ENCODE measurements at regions not wholly inside any gene's neighbourhood (a gene's known extent, or its start where the extent isn't known, plus 50 kb on each side); places are given as distances from the start of the nearest gene placed in this dataset.
"Not testable (repeated sequence)": the region's sequence is repeated elsewhere in the genome, so short reads cannot be mapped to it uniquely, and the experiment has no call there.

- DNase-seq, result no peak
- H3K27me3 Mint-ChIP-seq, result no peaks in the 10 kb centered on the region
- no peak overlapping the region for H3K4me3 Mint-ChIP-seq
- no peaks in the 10 kb centered on the region for H3K4me1 Mint-ChIP-seq
- H3K27ac Mint-ChIP-seq, result no peak overlapping the region
- no peaks in the 10 kb centered on the region for H3K9me3 ChIP-seq (ENCODE audit: control insufficient read depth, low read length, poor library complexity, severe bottlenecking)
- ATAC-seq, result no peak
- H3K36me3 Mint-ChIP-seq (ENCODE audit: low read depth), result no peaks in the 10 kb centered on the region
Observed at GRCh38 chr6:50899306-50899870, 80.7 kb downstream of the TFAP2B start.

GRCh38 chr6:50902260-50902659, 83.6 kb downstream of the TFAP2B start:
- no peak for DNase-seq
- Mint-ChIP-seq H3K4me3 (no peak overlapping the region), H3K27me3 (no peaks in the 10 kb centered on the region), H3K27ac (no peak overlapping the region), H3K36me3 (ENCODE audit: low read depth) (no peaks in the 10 kb centered on the region), H3K4me1 (no peaks in the 10 kb centered on the region)
- no peak for ATAC-seq
- H3K9me3 ChIP-seq (ENCODE audit: control insufficient read depth, low read length, poor library complexity, severe bottlenecking), result no peaks in the 10 kb centered on the region

DNA sequence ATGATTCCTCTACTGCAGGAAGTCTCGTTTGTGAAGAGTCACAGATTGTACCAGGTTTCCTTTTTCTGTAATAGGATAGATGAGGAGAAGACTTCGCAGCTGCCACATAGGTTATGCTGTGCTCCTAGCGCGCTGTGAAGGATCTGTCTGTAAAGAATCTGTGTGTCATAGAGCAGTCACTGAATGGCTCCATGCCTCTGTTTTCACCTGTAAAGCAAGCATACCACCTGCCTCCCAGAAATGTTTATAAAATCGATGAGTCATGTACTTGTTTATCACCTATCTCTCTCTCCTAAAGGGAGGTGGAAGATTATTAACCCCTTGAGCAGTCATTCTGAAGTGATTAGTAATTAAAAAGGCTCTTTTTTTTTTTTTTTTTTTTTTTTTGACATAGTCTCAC, 86.6 kb downstream of the TFAP2B start:
- Mint-ChIP-seq H3K36me3 (ENCODE audit: low read depth) (no peaks in the 10 kb centered on the region), H3K4me1 (no peaks in the 10 kb centered on the region), H3K27ac (no peak overlapping the region), H3K27me3 (no peaks in the 10 kb centered on the region), H3K4me3 (no peak overlapping the region)
- ATAC-seq (no peak), DNase-seq (no peak)
- H3K9me3 ChIP-seq (ENCODE audit: control insufficient read depth, low read length, poor library complexity, severe bottlenecking), result no peaks in the 10 kb centered on the region

DNA sequence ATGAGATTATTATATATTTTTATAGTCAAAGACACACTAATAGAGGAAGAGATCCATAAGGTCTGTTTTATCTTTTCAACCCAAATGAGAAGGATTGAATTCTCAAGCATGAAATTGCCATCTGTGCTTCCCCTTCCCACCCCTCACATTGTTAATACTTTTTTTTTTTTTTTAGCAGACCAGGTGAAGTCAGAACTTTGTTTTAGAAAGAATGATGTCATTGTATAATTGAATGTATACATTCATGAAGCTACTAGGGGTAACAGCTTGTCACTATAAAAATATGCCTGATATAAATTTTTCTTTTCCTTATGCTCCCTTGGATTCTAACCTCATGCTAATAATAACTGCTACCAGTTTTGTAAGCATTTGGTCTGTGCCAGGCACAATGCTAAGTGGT, 88.9 kb downstream of the TFAP2B start:
- H3K27me3 Mint-ChIP-seq, result no peaks in the 10 kb centered on the region
- no peaks in the 10 kb centered on the region for H3K36me3 Mint-ChIP-seq (ENCODE audit: low read depth)
- H3K4me3 Mint-ChIP-seq, result no peak overlapping the region
- ATAC-seq (no peak), DNase-seq (no peak)
- no peak overlapping the region for H3K27ac Mint-ChIP-seq
- H3K4me1 Mint-ChIP-seq, result no peaks in the 10 kb centered on the region
- H3K9me3 ChIP-seq (ENCODE audit: control insufficient read depth, low read length, poor library complexity, severe bottlenecking), result no peaks in the 10 kb centered on the region

GRCh38 chr6:50913105-50913770, 94.6 kb downstream of the TFAP2B start:
- H3K36me3 Mint-ChIP-seq (ENCODE audit: low read depth), result no peaks in the 10 kb centered on the region
- no peaks in the 10 kb centered on the region for H3K9me3 ChIP-seq (ENCODE audit: control insufficient read depth, low read length, poor library complexity, severe bottlenecking)
- no peaks in the 10 kb centered on the region for H3K4me1 Mint-ChIP-seq
- DNase-seq, result peak in 1 of 3 donors; percentile 7
- ATAC-seq, result no peak
- no peaks in the 10 kb centered on the region for H3K27me3 Mint-ChIP-seq
- no peak overlapping the region for H3K27ac Mint-ChIP-seq
- no peak overlapping the region for H3K4me3 Mint-ChIP-seq

DNA sequence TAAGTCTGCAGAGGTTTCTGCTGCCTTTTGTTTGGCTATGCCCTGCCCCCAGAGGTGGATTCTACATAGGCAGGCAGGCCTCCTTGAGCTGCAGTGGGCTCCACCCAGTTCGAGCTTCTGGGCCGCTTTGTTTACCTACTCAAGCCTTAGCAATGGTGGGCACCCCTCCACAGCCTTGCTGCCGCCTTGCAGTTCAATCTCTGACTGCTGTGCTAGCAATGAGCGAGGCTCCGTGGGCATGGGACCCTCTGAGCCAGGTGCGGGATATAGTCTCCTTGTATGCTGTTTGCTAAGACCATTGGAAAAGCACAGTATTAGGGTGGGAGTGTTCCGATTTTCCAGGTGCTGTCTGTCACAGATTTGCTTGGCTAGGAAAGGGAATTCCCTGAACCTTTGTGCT, 102.7 kb downstream of the TFAP2B start:
- not testable (repeated sequence) for H3K4me1 Mint-ChIP-seq; H3K27me3 Mint-ChIP-seq; H3K4me3 Mint-ChIP-seq; H3K9me3 ChIP-seq (ENCODE audit: control insufficient read depth, low read length, poor library complexity, severe bottlenecking); DNase-seq; H3K27ac Mint-ChIP-seq; H3K36me3 Mint-ChIP-seq (ENCODE audit: low read depth); ATAC-seq

GRCh38 chr6:50921968-50922367, 103.3 kb downstream of the TFAP2B start:
- no peaks in the 10 kb centered on the region for H3K36me3 Mint-ChIP-seq (ENCODE audit: low read depth)
- H3K4me1 Mint-ChIP-seq, result no peaks in the 10 kb centered on the region
- H3K27me3 Mint-ChIP-seq, result no peaks in the 10 kb centered on the region
- no peak overlapping the region for H3K27ac Mint-ChIP-seq
- no peak for ATAC-seq
- no peak overlapping the region for H3K4me3 Mint-ChIP-seq
- DNase-seq, result no peak
- H3K9me3 ChIP-seq (ENCODE audit: control insufficient read depth, low read length, poor library complexity, severe bottlenecking), result no peaks in the 10 kb centered on the region

DNA sequence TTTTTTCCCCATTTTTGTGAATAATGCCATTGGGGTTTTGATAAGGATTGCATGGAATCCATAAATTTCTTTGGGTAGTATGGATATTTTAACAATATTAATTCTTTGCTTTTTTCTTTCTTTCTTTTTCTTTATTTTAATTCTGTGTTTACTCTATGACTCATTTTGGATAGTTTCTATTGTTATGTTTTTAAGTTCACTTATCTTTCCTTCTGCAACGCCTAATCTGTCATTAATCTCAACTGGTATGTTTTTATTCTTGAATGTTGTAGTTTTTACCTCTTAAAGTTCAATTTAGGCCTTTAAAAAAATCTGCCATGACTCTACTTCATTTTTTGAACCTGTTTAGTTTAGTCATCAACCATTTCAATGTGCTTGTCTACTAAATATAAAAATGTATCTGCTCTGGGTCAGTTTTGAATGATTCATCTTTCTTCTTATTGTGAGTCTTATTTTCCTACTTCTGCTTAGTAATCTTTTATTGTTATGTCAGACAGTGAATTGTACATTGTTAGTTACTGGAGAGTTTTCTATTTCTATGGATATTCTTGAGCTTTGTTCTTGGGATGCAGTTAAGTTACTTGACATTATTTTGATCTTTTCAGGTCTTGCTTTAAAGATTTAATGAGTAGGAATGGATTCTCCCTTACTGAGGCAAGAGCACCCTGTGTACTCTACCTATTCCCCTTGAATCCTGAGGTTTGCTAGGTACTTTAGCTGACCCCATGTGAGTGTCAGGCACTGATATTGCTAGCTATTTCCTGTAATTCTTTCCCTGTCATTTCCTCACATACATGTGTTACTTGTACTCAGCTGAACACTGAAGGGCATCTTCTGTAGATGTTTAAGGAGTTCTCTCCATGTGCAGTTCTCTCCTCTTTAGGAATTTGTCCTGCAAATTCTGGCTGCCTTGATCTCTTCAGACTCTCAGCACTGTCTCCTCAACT, 104.2 kb downstream of the TFAP2B start:
- Mint-ChIP-seq H3K4me3 (no peak overlapping the region), H3K36me3 (ENCODE audit: low read depth) (no peaks in the 10 kb centered on the region), H3K27ac (no peak overlapping the region), H3K4me1 (no peaks in the 10 kb centered on the region), H3K27me3 (no peaks in the 10 kb centered on the region)
- no peak for ATAC-seq
- no peaks in the 10 kb centered on the region for H3K9me3 ChIP-seq (ENCODE audit: control insufficient read depth, low read length, poor library complexity, severe bottlenecking)
- DNase-seq, result no peak

GRCh38 chr6:50924758-50925157, 106.1 kb downstream of the TFAP2B start:
- H3K36me3 Mint-ChIP-seq (ENCODE audit: low read depth), result no peaks in the 10 kb centered on the region
- no peak overlapping the region for H3K4me3 Mint-ChIP-seq
- H3K27me3 Mint-ChIP-seq, result no peaks in the 10 kb centered on the region
- no peaks in the 10 kb centered on the region for H3K4me1 Mint-ChIP-seq
- H3K9me3 ChIP-seq (ENCODE audit: control insufficient read depth, low read length, poor library complexity, severe bottlenecking), result no peaks in the 10 kb centered on the region
- no peak overlapping the region for H3K27ac Mint-ChIP-seq
- DNase-seq (no peak), ATAC-seq (no peak)

GRCh38 chr6:50925548-50925947, 106.9 kb downstream of the TFAP2B start:
- DNase-seq, result no peak
- H3K27ac Mint-ChIP-seq, result no peak overlapping the region
- no peaks in the 10 kb centered on the region for H3K27me3 Mint-ChIP-seq
- H3K9me3 ChIP-seq (ENCODE audit: control insufficient read depth, low read length, poor library complexity, severe bottlenecking), result no peaks in the 10 kb centered on the region
- no peak overlapping the region for H3K4me3 Mint-ChIP-seq
- ATAC-seq, result no peak
- no peaks in the 10 kb centered on the region for H3K4me1 Mint-ChIP-seq
- no peaks in the 10 kb centered on the region for H3K36me3 Mint-ChIP-seq (ENCODE audit: low read depth)

DNA sequence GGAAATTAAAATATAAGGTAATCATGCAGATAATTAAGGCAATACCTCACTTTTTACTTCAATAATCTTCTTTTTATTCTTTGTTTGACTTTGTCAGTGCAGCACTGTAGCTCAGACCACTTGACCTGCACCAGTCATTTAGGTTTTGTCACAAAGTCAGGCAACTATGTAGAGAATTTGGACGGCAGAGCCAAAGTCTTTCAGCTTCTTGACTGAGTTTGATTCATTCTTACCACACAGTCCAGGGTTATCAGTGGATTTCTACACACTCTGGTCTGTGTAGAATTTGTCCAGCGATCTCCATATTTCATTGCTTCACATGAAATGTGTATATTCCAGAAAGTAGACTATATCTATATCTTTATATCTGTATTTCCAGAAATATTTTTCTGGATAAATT, 107.3 kb downstream of the TFAP2B start:
- ATAC-seq (no peak), DNase-seq (no peak)
- no peak overlapping the region for H3K27ac Mint-ChIP-seq
- H3K27me3 Mint-ChIP-seq, result no peaks in the 10 kb centered on the region
- H3K4me1 Mint-ChIP-seq, result no peaks in the 10 kb centered on the region
- H3K4me3 Mint-ChIP-seq, result no peak overlapping the region
- H3K36me3 Mint-ChIP-seq (ENCODE audit: low read depth), result no peaks in the 10 kb centered on the region
- no peaks in the 10 kb centered on the region for H3K9me3 ChIP-seq (ENCODE audit: control insufficient read depth, low read length, poor library complexity, severe bottlenecking)

DNA sequence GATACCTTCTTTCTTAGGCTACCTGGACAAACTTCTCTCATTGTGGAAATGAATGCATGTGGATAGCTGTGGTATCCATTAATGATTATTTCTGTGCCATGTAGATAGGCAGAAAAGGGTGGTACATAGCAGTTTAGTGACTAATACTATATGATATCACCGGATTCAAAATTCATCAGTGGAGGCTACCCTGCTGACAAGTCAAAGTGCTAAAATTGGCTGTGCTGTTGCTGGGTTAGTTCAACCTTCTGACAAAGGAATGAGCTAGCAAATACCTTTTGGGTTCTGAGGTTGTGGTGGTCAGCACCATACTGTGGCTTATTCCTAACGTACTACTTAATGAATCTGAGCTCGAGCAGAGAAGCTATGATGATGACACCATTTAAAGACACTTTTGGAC, 109.1 kb downstream of the TFAP2B start:
- no peaks in the 10 kb centered on the region for H3K9me3 ChIP-seq (ENCODE audit: control insufficient read depth, low read length, poor library complexity, severe bottlenecking)
- Mint-ChIP-seq H3K27ac (no peak overlapping the region), H3K36me3 (ENCODE audit: low read depth) (no peaks in the 10 kb centered on the region), H3K27me3 (no peaks in the 10 kb centered on the region), H3K4me1 (no peaks in the 10 kb centered on the region), H3K4me3 (no peak overlapping the region)
- ATAC-seq, result no peak
- DNase-seq, result no peak

DNA sequence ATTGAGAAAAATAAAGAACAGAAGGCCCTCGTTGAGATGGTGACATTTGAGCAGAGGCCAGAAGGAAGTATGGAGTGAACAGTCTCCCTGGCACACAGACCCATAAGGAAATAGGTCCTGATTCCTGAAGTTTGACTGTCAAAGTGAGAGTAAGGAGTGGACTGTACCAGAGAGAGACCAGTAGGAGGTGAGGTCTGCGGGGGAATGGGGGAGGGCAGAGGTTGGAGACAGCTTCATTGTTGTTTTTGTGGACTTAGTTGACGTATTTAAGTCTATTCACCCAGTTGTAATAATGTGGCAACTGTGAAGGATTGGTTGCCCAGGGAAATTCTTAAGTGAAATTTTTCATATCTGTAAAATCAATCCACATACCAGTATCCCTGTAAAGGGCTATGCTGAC, 110.7 kb downstream of the TFAP2B start:
- no peaks in the 10 kb centered on the region for H3K9me3 ChIP-seq (ENCODE audit: control insufficient read depth, low read length, poor library complexity, severe bottlenecking)
- no peaks in the 10 kb centered on the region for H3K4me1 Mint-ChIP-seq
- no peak overlapping the region for H3K4me3 Mint-ChIP-seq
- no peaks in the 10 kb centered on the region for H3K36me3 Mint-ChIP-seq (ENCODE audit: low read depth)
- DNase-seq (no peak), ATAC-seq (no peak)
- no peaks in the 10 kb centered on the region for H3K27me3 Mint-ChIP-seq
- no peak overlapping the region for H3K27ac Mint-ChIP-seq
